ENCODE measurements at regions not wholly inside any gene's neighbourhood (a gene's known extent, or its start where the extent isn't known, plus 50 kb on each side); places are given as distances from the start of the nearest gene placed in this dataset.
A peak's percentile ranks its signal among the peaks of the same experiment; 100 is the strongest.

GRCh38 chr11:42913731-42914130, 398.1 kb upstream of the API5 start:
- H2BK12ac ChIP-seq (ENCODE audit: low read length), result no peak overlapping the region
- H2AFZ ChIP-seq (ENCODE audit: insufficient read depth, low read length, poor library complexity), result no peak overlapping the region
- no peak overlapping the region for H4K8ac ChIP-seq (ENCODE audit: low read depth, low read length)
- no peaks in the 10 kb centered on the region for H3K79me2 ChIP-seq (ENCODE audit: control insufficient read depth, insufficient read depth, low read length, poor library complexity)
- no peak overlapping the region for H3K4me2 ChIP-seq (ENCODE audit: low read length)
- H3K4me3 ChIP-seq (ENCODE audit: low read depth, low read length), result no peak overlapping the region
- no peak overlapping the region for H3K23ac ChIP-seq (ENCODE audit: low read length)
- no peak overlapping the region for H2AK5ac ChIP-seq (ENCODE audit: low read length)
- no peaks in the 10 kb centered on the region for H3K27me3 ChIP-seq (ENCODE audit: insufficient read depth, low read length)
- no peaks in the 10 kb centered on the region for H3K79me1 ChIP-seq (ENCODE audit: low read length)
- peaks cover 3% of the 10 kb centered on the region for H3K9me3 ChIP-seq (ENCODE audit: insufficient read depth, low read depth, low read length)
- H3K4me1 ChIP-seq (ENCODE audit: control insufficient read depth in 1 of 2, insufficient read depth in 2 of 2, low read length in 2 of 2), result no peaks in the 10 kb centered on the region
- no peak for DNase-seq
- no peak overlapping the region for H4K12ac ChIP-seq (ENCODE audit: low read depth, low read length)
- H2BK120ac ChIP-seq (ENCODE audit: insufficient read depth, low read length, poor library complexity), result no peak overlapping the region
- H3K27ac ChIP-seq (ENCODE audit: low read depth, low read length), result no peak overlapping the region
- H3K4ac ChIP-seq (ENCODE audit: low read depth, low read length), result no peak overlapping the region
- H3K14ac ChIP-seq (ENCODE audit: low read length), result no peak overlapping the region
- H2BK5ac ChIP-seq (ENCODE audit: low read depth, low read length, poor library complexity), result no peak overlapping the region
- no peak overlapping the region for H4K91ac ChIP-seq (ENCODE audit: low read depth, low read length)
- no peak overlapping the region for H3K18ac ChIP-seq (ENCODE audit: low read length)
- H3K36me3 ChIP-seq (ENCODE audit: control insufficient read depth in 1 of 2, insufficient read depth in 2 of 2, low read length in 2 of 2), result no peaks in the 10 kb centered on the region
- no CpG with 5 or more reads among the region's 2 CpGs for WGBS (ENCODE audit: extremely low coverage, insufficient coverage, insufficient read length)
- no peak overlapping the region for H3K9ac ChIP-seq (ENCODE audit: low read length)

GRCh38 chr11:42923651-42924050, 388.1 kb upstream of the API5 start:
- H3K36me3 ChIP-seq (ENCODE audit: control insufficient read depth in 1 of 2, insufficient read depth in 2 of 2, low read length in 2 of 2), result no peaks in the 10 kb centered on the region
- H4K8ac ChIP-seq (ENCODE audit: low read depth, low read length), result no peak overlapping the region
- no peak overlapping the region for H3K18ac ChIP-seq (ENCODE audit: low read length)
- H3K23ac ChIP-seq (ENCODE audit: low read length), result no peak overlapping the region
- no peak overlapping the region for H2BK120ac ChIP-seq (ENCODE audit: insufficient read depth, low read length, poor library complexity)
- H3K4me3 ChIP-seq (ENCODE audit: low read depth, low read length), result no peak overlapping the region
- H3K27ac ChIP-seq (ENCODE audit: low read depth, low read length), result no peak overlapping the region
- H2BK12ac ChIP-seq (ENCODE audit: low read length), result no peak overlapping the region
- H3K4me1 ChIP-seq (ENCODE audit: control insufficient read depth in 1 of 2, insufficient read depth in 2 of 2, low read length in 2 of 2), result no peaks in the 10 kb centered on the region
- no peak overlapping the region for H3K14ac ChIP-seq (ENCODE audit: low read length)
- H2BK5ac ChIP-seq (ENCODE audit: low read depth, low read length, poor library complexity), result no peak overlapping the region
- H2AFZ ChIP-seq (ENCODE audit: insufficient read depth, low read length, poor library complexity), result no peak overlapping the region
- no peaks in the 10 kb centered on the region for H3K79me2 ChIP-seq (ENCODE audit: control insufficient read depth, insufficient read depth, low read length, poor library complexity)
- no peak overlapping the region for H4K12ac ChIP-seq (ENCODE audit: low read depth, low read length)
- H3K9me3 ChIP-seq (ENCODE audit: insufficient read depth, low read depth, low read length), result no peaks in the 10 kb centered on the region
- H2AK5ac ChIP-seq (ENCODE audit: low read length), result no peak overlapping the region
- DNase-seq, result no peak
- H3K9ac ChIP-seq (ENCODE audit: low read length), result no peak overlapping the region
- H3K27me3 ChIP-seq (ENCODE audit: insufficient read depth, low read length), result no peaks in the 10 kb centered on the region
- H4K91ac ChIP-seq (ENCODE audit: low read depth, low read length), result no peak overlapping the region
- H3K4me2 ChIP-seq (ENCODE audit: low read length), result no peak overlapping the region
- no peaks in the 10 kb centered on the region for H3K79me1 ChIP-seq (ENCODE audit: low read length)
- WGBS (ENCODE audit: extremely low coverage, insufficient coverage, insufficient read length), result no CpG with 5 or more reads among the region's 3 CpGs
- H3K4ac ChIP-seq (ENCODE audit: low read depth, low read length), result no peak overlapping the region

- Histone ChIP-seq H3K4me1 (ENCODE audit: control insufficient read depth in 1 of 2, insufficient read depth in 2 of 2, low read length in 2 of 2) (no peaks in the 10 kb centered on the region), H2BK120ac (ENCODE audit: insufficient read depth, low read length, poor library complexity) (no peak overlapping the region), H3K36me3 (ENCODE audit: control insufficient read depth in 1 of 2, insufficient read depth in 2 of 2, low read length in 2 of 2) (no peaks in the 10 kb centered on the region), H4K8ac (ENCODE audit: low read depth, low read length) (no peak overlapping the region), H2AFZ (ENCODE audit: insufficient read depth, low read length, poor library complexity) (no peak overlapping the region), H3K4ac (ENCODE audit: low read depth, low read length) (no peak overlapping the region), H3K79me2 (ENCODE audit: control insufficient read depth, insufficient read depth, low read length, poor library complexity) (no peaks in the 10 kb centered on the region), H3K27me3 (ENCODE audit: insufficient read depth, low read length) (no peaks in the 10 kb centered on the region), H3K79me1 (ENCODE audit: low read length) (no peaks in the 10 kb centered on the region), H4K12ac (ENCODE audit: low read depth, low read length) (no peak overlapping the region), H2BK5ac (ENCODE audit: low read depth, low read length, poor library complexity) (no peak overlapping the region), H3K9me3 (ENCODE audit: insufficient read depth, low read depth, low read length) (no peaks in the 10 kb centered on the region), H3K4me3 (ENCODE audit: low read depth, low read length) (no peak overlapping the region), H3K18ac (ENCODE audit: low read length) (no peak overlapping the region), H3K23ac (ENCODE audit: low read length) (no peak overlapping the region), H3K4me2 (ENCODE audit: low read length) (no peak overlapping the region), H2BK12ac (ENCODE audit: low read length) (no peak overlapping the region), H3K14ac (ENCODE audit: low read length) (no peak overlapping the region), H4K91ac (ENCODE audit: low read depth, low read length) (no peak overlapping the region), H3K9ac (ENCODE audit: low read length) (peak overlapping the region; percentile 58), H2AK5ac (ENCODE audit: low read length) (no peak overlapping the region), H3K27ac (ENCODE audit: low read depth, low read length) (no peak overlapping the region)
- no peak for DNase-seq
- no CpG with 5 or more reads among the region's 3 CpGs for WGBS (ENCODE audit: extremely low coverage, insufficient coverage, insufficient read length)
Measured at GRCh38 chr11:42925916-42926315, 385.9 kb upstream of the API5 start.

- Histone ChIP-seq H4K8ac (ENCODE audit: low read depth, low read length) (no peak overlapping the region), H3K14ac (ENCODE audit: low read length) (no peak overlapping the region), H2BK5ac (ENCODE audit: low read depth, low read length, poor library complexity) (no peak overlapping the region), H3K27me3 (ENCODE audit: insufficient read depth, low read length) (no peaks in the 10 kb centered on the region), H2BK120ac (ENCODE audit: insufficient read depth, low read length, poor library complexity) (no peak overlapping the region), H2BK12ac (ENCODE audit: low read length) (no peak overlapping the region), H3K4me2 (ENCODE audit: low read length) (no peak overlapping the region), H3K27ac (ENCODE audit: low read depth, low read length) (no peak overlapping the region), H3K23ac (ENCODE audit: low read length) (no peak overlapping the region), H3K4ac (ENCODE audit: low read depth, low read length) (no peak overlapping the region), H3K79me1 (ENCODE audit: low read length) (no peaks in the 10 kb centered on the region), H3K4me3 (ENCODE audit: low read depth, low read length) (no peak overlapping the region), H4K12ac (ENCODE audit: low read depth, low read length) (no peak overlapping the region), H4K91ac (ENCODE audit: low read depth, low read length) (no peak overlapping the region), H2AFZ (ENCODE audit: insufficient read depth, low read length, poor library complexity) (no peak overlapping the region), H3K9me3 (ENCODE audit: insufficient read depth, low read depth, low read length) (no peaks in the 10 kb centered on the region), H3K9ac (ENCODE audit: low read length) (no peak overlapping the region), H3K4me1 (ENCODE audit: control insufficient read depth in 1 of 2, insufficient read depth in 2 of 2, low read length in 2 of 2) (no peaks in the 10 kb centered on the region), H3K18ac (ENCODE audit: low read length) (no peak overlapping the region), H3K79me2 (ENCODE audit: control insufficient read depth, insufficient read depth, low read length, poor library complexity) (no peaks in the 10 kb centered on the region), H3K36me3 (ENCODE audit: control insufficient read depth in 1 of 2, insufficient read depth in 2 of 2, low read length in 2 of 2) (no peaks in the 10 kb centered on the region), H2AK5ac (ENCODE audit: low read length) (no peak overlapping the region)
- DNase-seq, result no peak
- WGBS (ENCODE audit: extremely low coverage, insufficient coverage, insufficient read length), result no CpG with 5 or more reads among the region's 3 CpGs
Measured at GRCh38 chr11:42947405-42947804, 364.4 kb upstream of the API5 start.
